ENCODE measurements at regions not wholly inside any gene's neighbourhood (a gene's known extent, or its start where the extent isn't known, plus 50 kb on each side); places are given as distances from the start of the nearest gene placed in this dataset.

GRCh38 chr4:131381055-131381454, 1768.0 kb upstream of the PCDH10 start:
- TF ChIP-seq CTCF (IDR thresholded peaks at IDR 0.05) (no peak), EP300 (IDR thresholded peaks at IDR 0.05) (no peak), POLR2A (IDR thresholded peaks at IDR 0.05) (no peak), POLR2AphosphoS5 (IDR thresholded peaks at IDR 0.05) (no peak)

Measured in gastroesophageal sphincter (tissue), 3 donors.